ENCODE measurements at regions not wholly inside any gene's neighbourhood (a gene's known extent, or its start where the extent isn't known, plus 50 kb on each side); places are given as distances from the start of the nearest gene placed in this dataset.

- TF ChIP-seq REST (IDR thresholded peaks at IDR 0.05; ENCODE audit: insufficient read depth in 1 of 2, low read depth in 2 of 2, low read length in 2 of 2) (no peak), TAF1 (IDR thresholded peaks at IDR 0.05; ENCODE audit: borderline replicate concordance, insufficient read depth, low read length) (no peak), FOXP2 (optimal IDR thresholded peaks at IDR 0.05; ENCODE audit: borderline replicate concordance, extremely low read depth, extremely low read length, insufficient read depth) (no peak), POLR2AphosphoS5 (IDR thresholded peaks at IDR 0.05; ENCODE audit: low read depth, low read length) (no peak), SIN3A (IDR thresholded peaks at IDR 0.05; ENCODE audit: borderline replicate concordance, insufficient read depth, low read length) (no peak)
Observed at GRCh38 chr20:60653111-60653845, 598.8 kb upstream of the CDH4 start.

- TF ChIP-seq FOXP2 (optimal IDR thresholded peaks at IDR 0.05; ENCODE audit: borderline replicate concordance, extremely low read depth, extremely low read length, insufficient read depth): no peak
- no peak for TF ChIP-seq REST (IDR thresholded peaks at IDR 0.05; ENCODE audit: insufficient read depth in 1 of 2, low read depth in 2 of 2, low read length in 2 of 2)
- TF ChIP-seq SIN3A (IDR thresholded peaks at IDR 0.05; ENCODE audit: borderline replicate concordance, insufficient read depth, low read length): no peak
- TF ChIP-seq POLR2AphosphoS5 (IDR thresholded peaks at IDR 0.05; ENCODE audit: low read depth, low read length): no peak
- no peak for TF ChIP-seq TAF1 (IDR thresholded peaks at IDR 0.05; ENCODE audit: borderline replicate concordance, insufficient read depth, low read length)
Observed at GRCh38 chr20:60658681-60659080, 593.4 kb upstream of the CDH4 start.

GRCh38 chr20:60659240-60659639 lies 592.8 kb upstream of the CDH4 start:
- TF ChIP-seq TAF1 (IDR thresholded peaks at IDR 0.05; ENCODE audit: borderline replicate concordance, insufficient read depth, low read length) (no peak), FOXP2 (optimal IDR thresholded peaks at IDR 0.05; ENCODE audit: borderline replicate concordance, extremely low read depth, extremely low read length, insufficient read depth) (no peak), POLR2AphosphoS5 (IDR thresholded peaks at IDR 0.05; ENCODE audit: low read depth, low read length) (no peak), SIN3A (IDR thresholded peaks at IDR 0.05; ENCODE audit: borderline replicate concordance, insufficient read depth, low read length) (no peak), REST (IDR thresholded peaks at IDR 0.05; ENCODE audit: insufficient read depth in 1 of 2, low read depth in 2 of 2, low read length in 2 of 2) (no peak)

GRCh38 chr20:60662307-60662706 lies 589.8 kb upstream of the CDH4 start:
- TF ChIP-seq FOXP2 (optimal IDR thresholded peaks at IDR 0.05; ENCODE audit: borderline replicate concordance, extremely low read depth, extremely low read length, insufficient read depth) (no peak), POLR2AphosphoS5 (IDR thresholded peaks at IDR 0.05; ENCODE audit: low read depth, low read length) (no peak), TAF1 (IDR thresholded peaks at IDR 0.05; ENCODE audit: borderline replicate concordance, insufficient read depth, low read length) (no peak), REST (IDR thresholded peaks at IDR 0.05; ENCODE audit: insufficient read depth in 1 of 2, low read depth in 2 of 2, low read length in 2 of 2) (no peak), SIN3A (IDR thresholded peaks at IDR 0.05; ENCODE audit: borderline replicate concordance, insufficient read depth, low read length) (no peak)

Data from PFSK-1 (cell line).